Suprapubic skin (tissue), 4 donors: ENCODE measurements at regions not wholly inside any gene's neighbourhood (a gene's known extent, or its start where the extent isn't known, plus 50 kb on each side); places are given as distances from the start of the nearest gene placed in this dataset.

Experiments
- DNase-seq, 2 donors: peaks; one replicate each; pipeline ENCODE4 v3.0.0-alpha.2; 2019; ENCODE audit warnings: low spot score in 2 of 2
- H3K27ac ChIP-seq: fragments of 200-600 bp; sonication (generic); one replicate; pipeline ENCODE4 v1.5.1; 2019
- H3K27me3 ChIP-seq: fragments of 200-600 bp; sonication (generic); one replicate; pipeline ENCODE4 v1.5.1; 2019
- H3K36me3 ChIP-seq: fragments of 200-600 bp; sonication (generic); one replicate; pipeline ENCODE4 v1.5.1; 2019
- H3K4me1 ChIP-seq: fragments of 200-600 bp; sonication (generic); one replicate; pipeline ENCODE4 v1.5.1; 2019
- H3K4me3 ChIP-seq: fragments of 200-600 bp; sonication (generic); one replicate; pipeline ENCODE4 v1.5.1; 2019; ENCODE audit warnings: mild to moderate bottlenecking
- H3K9me3 ChIP-seq: fragments of 200-600 bp; sonication (generic); one replicate; pipeline ENCODE4 v1.5.1; 2019
- CTCF ChIP-seq, 2 donors: fragments of 200-600 bp in 1 of 2; fragments of 450-650 bp in 1 of 2; sonication (generic) in 1 of 2; IDR thresholded peaks; one replicate each; pipeline ENCODE4 v1.5.1; 2016 to 2019; ENCODE audit warnings: antibody characterized with exemption in 2 of 2, mild to moderate bottlenecking in 1 of 2, moderate library complexity in 1 of 2
- EP300 ChIP-seq: sonication (generic); formaldehyde crosslinking; IDR thresholded peaks from one replicate; pipeline ENCODE4 v1.6.1; 2017; ENCODE audit warnings: antibody characterized with exemption
- POLR2A ChIP-seq, 2 donors: fragments of 450-650 bp; IDR thresholded peaks; one replicate each; pipeline ENCODE4 v1.6.1; 2017; ENCODE audit warnings: antibody characterized with exemption in 2 of 2, mild to moderate bottlenecking in 2 of 2, moderate library complexity in 2 of 2
- POLR2AphosphoS5 ChIP-seq, 3 donors: sonication (generic); formaldehyde crosslinking; IDR thresholded peaks; one replicate each; pipeline ENCODE4 v1.6.1; 2017; ENCODE audit warnings: antibody characterized with exemption in 3 of 3
- WGBS: methylation state at CpG from one replicate; pipeline ENCODE4 v1.1.5; 2018; 5-methylcytosine and 5-hydroxymethylcytosine counted together

- Histone ChIP-seq H3K4me1 (no peaks in the 10 kb centered on the region), H3K27ac (no peak overlapping the region), H3K4me3 (no peak overlapping the region), H3K27me3 (no peaks in the 10 kb centered on the region), H3K36me3 (no peaks in the 10 kb centered on the region), H3K9me3 (no peaks in the 10 kb centered on the region)
- WGBS, result 66% methylated on average over 5 of the region's 5 CpGs
- TF ChIP-seq POLR2A (IDR thresholded peaks at IDR 0.05), result no peak
- TF ChIP-seq EP300, result no peak
- no peak for TF ChIP-seq CTCF (IDR thresholded peaks at IDR 0.05)
- no peak for TF ChIP-seq POLR2AphosphoS5 (IDR thresholded peaks at IDR 0.05)
- no peak for DNase-seq
Observed at GRCh38 chr3:116815831-116816588, 106.4 kb downstream of the TUSC7 start.

- no peaks in the 10 kb centered on the region for H3K36me3 ChIP-seq
- no peaks in the 10 kb centered on the region for H3K9me3 ChIP-seq
Observed at GRCh38 chr3:116821371-116821770, 111.8 kb downstream of the TUSC7 start.

GRCh38 chr3:116824208-116824607, 114.6 kb downstream of the TUSC7 start:
- Histone ChIP-seq H3K4me1 (no peaks in the 10 kb centered on the region), H3K27me3 (no peaks in the 10 kb centered on the region), H3K27ac (no peak overlapping the region), H3K4me3 (no peak overlapping the region), H3K9me3 (no peaks in the 10 kb centered on the region), H3K36me3 (no peaks in the 10 kb centered on the region)
- TF ChIP-seq POLR2AphosphoS5 (IDR thresholded peaks at IDR 0.05), result no peak
- no peak for TF ChIP-seq EP300
- TF ChIP-seq POLR2A (IDR thresholded peaks at IDR 0.05), result no peak
- no peak for TF ChIP-seq CTCF (IDR thresholded peaks at IDR 0.05)
- WGBS, result 49% methylated on average over 1 of the region's 1 CpG
- DNase-seq, result no peak

More at GRCh38 chr3:116821371-116821770, 111.8 kb downstream of the TUSC7 start:
- Histone ChIP-seq H3K4me3 (no peak overlapping the region), H3K27ac (no peak overlapping the region), H3K27me3 (no peaks in the 10 kb centered on the region), H3K4me1 (no peaks in the 10 kb centered on the region)
- 76% methylated on average over 1 of the region's 1 CpG for WGBS
- DNase-seq, result no peak
- TF ChIP-seq EP300 (no peak), CTCF (IDR thresholded peaks at IDR 0.05) (no peak), POLR2AphosphoS5 (IDR thresholded peaks at IDR 0.05) (no peak)

GRCh38 chr3:116833202-116833601, 123.6 kb downstream of the TUSC7 start:
- no peak overlapping the region for H3K4me3 ChIP-seq
- no peaks in the 10 kb centered on the region for H3K4me1 ChIP-seq
- TF ChIP-seq EP300, result no peak
- no peak for TF ChIP-seq POLR2A (IDR thresholded peaks at IDR 0.05)
- no peak for TF ChIP-seq CTCF (IDR thresholded peaks at IDR 0.05)
- no peak for TF ChIP-seq POLR2AphosphoS5 (IDR thresholded peaks at IDR 0.05)
- no peaks in the 10 kb centered on the region for H3K9me3 ChIP-seq
- no peak for DNase-seq
- no peak overlapping the region for H3K27ac ChIP-seq
- H3K36me3 ChIP-seq, result no peaks in the 10 kb centered on the region
- no peaks in the 10 kb centered on the region for H3K27me3 ChIP-seq

GRCh38 chr3:116834816-116835215, 125.2 kb downstream of the TUSC7 start:
- no peaks in the 10 kb centered on the region for H3K9me3 ChIP-seq
- H3K4me3 ChIP-seq, result no peak overlapping the region
- H3K4me1 ChIP-seq, result no peaks in the 10 kb centered on the region
- no peak for DNase-seq
- no peak overlapping the region for H3K27ac ChIP-seq
- WGBS, result 84% methylated on average over 1 of the region's 1 CpG
- no peak for TF ChIP-seq CTCF (IDR thresholded peaks at IDR 0.05)
- no peak for TF ChIP-seq POLR2AphosphoS5 (IDR thresholded peaks at IDR 0.05)
- TF ChIP-seq POLR2A (IDR thresholded peaks at IDR 0.05), result no peak
- no peak for TF ChIP-seq EP300
- H3K27me3 ChIP-seq, result no peaks in the 10 kb centered on the region
- H3K36me3 ChIP-seq, result no peaks in the 10 kb centered on the region
